Urinary bladder (tissue), 3 donors: ENCODE measurements at regions not wholly inside any gene's neighbourhood (a gene's known extent, or its start where the extent isn't known, plus 50 kb on each side); places are given as distances from the start of the nearest gene placed in this dataset.

ENCODE experiments used
- DNase-seq: peaks from one replicate; pipeline ENCODE4 v3.0.0-alpha.2; 2015; ENCODE audit errors: extremely low spot score
- H3K27ac ChIP-seq: one replicate; pipeline ENCODE4 v1.5.1; 2013; ENCODE audit warnings: low read depth, mild to moderate bottlenecking, moderate library complexity
- H3K36me3 ChIP-seq: one replicate; pipeline ENCODE4 v1.6.1; 2013; ENCODE audit warnings: mild to moderate bottlenecking, moderate library complexity; ENCODE audit not compliant: insufficient read depth
- H3K4me1 ChIP-seq: one replicate; pipeline ENCODE4 v1.6.1; 2013; ENCODE audit warnings: mild to moderate bottlenecking, moderate library complexity; ENCODE audit not compliant: insufficient read depth
- H3K4me3 ChIP-seq: one replicate; pipeline ENCODE4 v1.5.1; 2013; ENCODE audit warnings: low read depth, low read length
- WGBS: extraction: QIAGEN DNeasy Blood & Tissue Kit; methylation state at CpG from one replicate; pipeline ENCODE4 v1.1.7; 2013; 5-methylcytosine and 5-hydroxymethylcytosine counted together
- donor health status: healthy with polysubstance abuse.
- donor health status: healthy.

GRCh38 chr3:168991803-168992202 is 671.7 kb downstream of the MECOM start:
- Histone ChIP-seq H3K36me3 (no peaks in the 10 kb centered on the region), H3K27ac (no peak overlapping the region), H3K4me1 (no peaks in the 10 kb centered on the region), H3K4me3 (no peak overlapping the region)
- no peak for DNase-seq

- Histone ChIP-seq H3K27ac (no peak overlapping the region), H3K4me3 (no peak overlapping the region), H3K4me1 (no peaks in the 10 kb centered on the region), H3K36me3 (no peaks in the 10 kb centered on the region)
- 69% methylated on average over 3 of the region's 3 CpGs for WGBS
- DNase-seq, result no peak
These were observed 672.9 kb downstream of the MECOM start for GRCh38 chr3:168990621-168991020.

GRCh38 chr3:168990134-168990533 is 673.4 kb downstream of the MECOM start:
- WGBS, result 11% methylated on average over 2 of the region's 2 CpGs
- no peaks in the 10 kb centered on the region for H3K4me1 ChIP-seq
- H3K4me3 ChIP-seq, result no peak overlapping the region
- DNase-seq, result peak; percentile 25
- no peaks in the 10 kb centered on the region for H3K36me3 ChIP-seq
- H3K27ac ChIP-seq, result no peak overlapping the region

GRCh38 chr3:168989396-168989795 is 674.1 kb downstream of the MECOM start:
- 70% methylated on average over 5 of the region's 5 CpGs for WGBS
- no peaks in the 10 kb centered on the region for H3K4me1 ChIP-seq
- no peak for DNase-seq
- no peak overlapping the region for H3K4me3 ChIP-seq
- no peak overlapping the region for H3K27ac ChIP-seq
- H3K36me3 ChIP-seq, result no peaks in the 10 kb centered on the region

GRCh38 chr3:168988853-168989252 is 674.7 kb downstream of the MECOM start:
- no peak for DNase-seq
- H3K27ac ChIP-seq, result no peak overlapping the region
- H3K4me3 ChIP-seq, result no peak overlapping the region
- no peaks in the 10 kb centered on the region for H3K4me1 ChIP-seq
- H3K36me3 ChIP-seq, result no peaks in the 10 kb centered on the region
- 68% methylated on average over 1 of the region's 1 CpG for WGBS

GRCh38 chr3:168984872-168985271 is 678.6 kb downstream of the MECOM start:
- 84% methylated on average over 1 of the region's 1 CpG for WGBS
- no peaks in the 10 kb centered on the region for H3K36me3 ChIP-seq
- no peak overlapping the region for H3K27ac ChIP-seq
- DNase-seq, result no peak
- no peaks in the 10 kb centered on the region for H3K4me1 ChIP-seq
- no peak overlapping the region for H3K4me3 ChIP-seq

- no peak overlapping the region for H3K4me3 ChIP-seq
- H3K36me3 ChIP-seq, result no peaks in the 10 kb centered on the region
- 58% methylated on average over 1 of the region's 1 CpG for WGBS
- H3K27ac ChIP-seq, result no peak overlapping the region
- no peaks in the 10 kb centered on the region for H3K4me1 ChIP-seq
- DNase-seq, result no peak
These were observed 680.5 kb downstream of the MECOM start for GRCh38 chr3:168983046-168983445.

- DNase-seq, result no peak
- Histone ChIP-seq H3K27ac (no peak overlapping the region), H3K4me3 (no peak overlapping the region), H3K36me3 (no peaks in the 10 kb centered on the region), H3K4me1 (no peaks in the 10 kb centered on the region)
- 92% methylated on average over 4 of the region's 4 CpGs for WGBS
These were observed 682.1 kb downstream of the MECOM start for GRCh38 chr3:168981396-168981795.

GRCh38 chr3:168977716-168978374 is 685.7 kb downstream of the MECOM start:
- WGBS, result 51% methylated on average over 5 of the region's 5 CpGs
- Histone ChIP-seq H3K36me3 (no peaks in the 10 kb centered on the region), H3K4me3 (no peak overlapping the region), H3K4me1 (no peaks in the 10 kb centered on the region), H3K27ac (no peak overlapping the region)
- DNase-seq, result no peak

GRCh38 chr3:168976969-168977368 is 686.5 kb downstream of the MECOM start:
- WGBS, result 78% methylated on average over 2 of the region's 2 CpGs
- H3K36me3 ChIP-seq, result no peaks in the 10 kb centered on the region
- no peak overlapping the region for H3K4me3 ChIP-seq
- H3K4me1 ChIP-seq, result no peaks in the 10 kb centered on the region
- no peak for DNase-seq
- no peak overlapping the region for H3K27ac ChIP-seq

- no peaks in the 10 kb centered on the region for H3K4me1 ChIP-seq
- no peak overlapping the region for H3K27ac ChIP-seq
- 25% methylated on average over 1 of the region's 1 CpG for WGBS
- no peak overlapping the region for H3K4me3 ChIP-seq
- no peaks in the 10 kb centered on the region for H3K36me3 ChIP-seq
- DNase-seq, result no peak
These were observed 687.9 kb downstream of the MECOM start for GRCh38 chr3:168975576-168975975.

- Histone ChIP-seq H3K4me3 (no peak overlapping the region), H3K36me3 (no peaks in the 10 kb centered on the region), H3K4me1 (no peaks in the 10 kb centered on the region), H3K27ac (no peak overlapping the region)
- DNase-seq, result no peak
These were observed 688.7 kb downstream of the MECOM start for GRCh38 chr3:168974617-168975403.

GRCh38 chr3:168973897-168974296 is 689.6 kb downstream of the MECOM start:
- DNase-seq, result no peak
- WGBS, result 67% methylated on average over 2 of the region's 2 CpGs
- H3K4me1 ChIP-seq, result no peaks in the 10 kb centered on the region
- H3K36me3 ChIP-seq, result no peaks in the 10 kb centered on the region
- H3K4me3 ChIP-seq, result no peak overlapping the region
- H3K27ac ChIP-seq, result no peak overlapping the region

GRCh38 chr3:168973206-168973605 is 690.3 kb downstream of the MECOM start:
- Histone ChIP-seq H3K4me1 (no peaks in the 10 kb centered on the region), H3K27ac (no peak overlapping the region), H3K36me3 (no peaks in the 10 kb centered on the region), H3K4me3 (no peak overlapping the region)
- no peak for DNase-seq
- 61% methylated on average over 1 of the region's 1 CpG for WGBS
